ENCODE measurements at regions not wholly inside any gene's neighbourhood (a gene's known extent, or its start where the extent isn't known, plus 50 kb on each side); places are given as distances from the start of the nearest gene placed in this dataset.
"Not testable (repeated sequence)": the region's sequence is repeated elsewhere in the genome, so short reads cannot be mapped to it uniquely, and the experiment has no call there.

DNA sequence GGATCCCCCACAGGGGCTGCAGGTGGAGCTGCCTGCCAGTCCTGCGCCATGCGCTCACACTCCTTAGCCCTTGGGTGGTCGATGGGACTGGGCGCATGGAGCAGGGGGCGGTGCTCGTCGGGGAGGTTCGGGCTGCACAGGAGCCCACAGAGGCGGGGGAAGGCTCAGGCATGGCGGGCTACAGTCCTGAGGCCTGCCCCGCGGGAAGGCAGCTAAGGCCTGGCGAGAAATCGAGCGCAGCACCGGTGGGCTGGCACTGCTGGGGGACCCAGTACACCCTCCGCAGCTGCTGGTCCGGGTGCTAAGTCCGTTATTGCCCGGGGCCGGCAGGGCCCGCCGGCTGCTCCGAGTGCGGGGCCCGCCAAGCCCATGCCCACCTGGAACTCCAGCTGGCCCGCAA, 701.8 kb upstream of the CHRM3 start:
- not testable (repeated sequence) for TF ChIP-seq POLR2AphosphoS5, POLR2A (IDR thresholded peaks at IDR 0.05)
- TF ChIP-seq, protein P1, sequence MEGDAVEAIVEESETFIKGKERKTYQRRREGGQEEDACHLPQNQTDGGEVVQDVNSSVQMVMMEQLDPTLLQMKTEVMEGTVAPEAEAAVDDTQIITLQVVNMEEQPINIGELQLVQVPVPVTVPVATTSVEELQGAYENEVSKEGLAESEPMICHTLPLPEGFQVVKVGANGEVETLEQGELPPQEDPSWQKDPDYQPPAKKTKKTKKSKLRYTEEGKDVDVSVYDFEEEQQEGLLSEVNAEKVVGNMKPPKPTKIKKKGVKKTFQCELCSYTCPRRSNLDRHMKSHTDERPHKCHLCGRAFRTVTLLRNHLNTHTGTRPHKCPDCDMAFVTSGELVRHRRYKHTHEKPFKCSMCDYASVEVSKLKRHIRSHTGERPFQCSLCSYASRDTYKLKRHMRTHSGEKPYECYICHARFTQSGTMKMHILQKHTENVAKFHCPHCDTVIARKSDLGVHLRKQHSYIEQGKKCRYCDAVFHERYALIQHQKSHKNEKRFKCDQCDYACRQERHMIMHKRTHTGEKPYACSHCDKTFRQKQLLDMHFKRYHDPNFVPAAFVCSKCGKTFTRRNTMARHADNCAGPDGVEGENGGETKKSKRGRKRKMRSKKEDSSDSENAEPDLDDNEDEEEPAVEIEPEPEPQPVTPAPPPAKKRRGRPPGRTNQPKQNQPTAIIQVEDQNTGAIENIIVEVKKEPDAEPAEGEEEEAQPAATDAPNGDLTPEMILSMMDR (IDR thresholded peaks at IDR 0.05) = not testable (repeated sequence)
